Heart right ventricle (tissue), 16 donors: ENCODE measurements at regions not wholly inside any gene's neighbourhood (a gene's known extent, or its start where the extent isn't known, plus 50 kb on each side); places are given as distances from the start of the nearest gene placed in this dataset.
"Not testable (repeated sequence)": the region's sequence is repeated elsewhere in the genome, so short reads cannot be mapped to it uniquely, and the experiment has no call there.

Experiments
- ATAC-seq, 8 donors: fragments of 200-7000 bp; cut with Tn5 transposase; one replicate each; pipeline ENCODE4 v1.9.1; 2020; ENCODE audit warnings: mild to moderate bottlenecking in 8 of 8, moderate library complexity in 8 of 8, moderate number of reproducible peaks in 1 of 8
- DNase-seq, 2 donors: peaks; one replicate each; pipeline ENCODE4 v3.0.0-alpha.2; 2020
- H3K27ac ChIP-seq, 10 donors: fragments of 200-600 bp; sonication (generic) in 2 of 10; one replicate each; pipeline versions ENCODE4 v1.5.0 to v1.8.0; 2020 to 2022; ENCODE audit warnings: mild to moderate bottlenecking in 3 of 10
- H3K27me3 ChIP-seq, 7 donors: fragments of 200-600 bp; one replicate each; pipeline ENCODE4 v1.8.0; 2021 to 2022; ENCODE audit warnings: mild to moderate bottlenecking in 2 of 7
- H3K36me3 ChIP-seq, 9 donors: fragments of 200-600 bp; sonication (generic) in 1 of 9; one replicate each; pipeline versions ENCODE4 v1.5.0 to v1.8.0; 2020 to 2022; ENCODE audit warnings: mild to moderate bottlenecking in 2 of 9
- H3K4me1 ChIP-seq, 9 donors: fragments of 200-600 bp; sonication (generic) in 1 of 9; one replicate each; pipeline versions ENCODE4 v1.5.0 to v1.8.0; 2020 to 2022; ENCODE audit warnings: mild to moderate bottlenecking in 4 of 9
- H3K4me3 ChIP-seq, 10 donors: fragments of 200-600 bp; sonication (generic) in 2 of 10; one replicate each; pipeline versions ENCODE4 v1.5.0 to v1.8.0; 2020 to 2022; ENCODE audit warnings: mild to moderate bottlenecking in 7 of 10, moderate library complexity in 2 of 10
- H3K9me3 ChIP-seq, 11 donors: fragments of 200-600 bp in 10 of 11; sonication (generic) in 2 of 11; one replicate each; pipeline versions ENCODE4 v1.5.0 to v1.8.0; 2013 to 2022; ENCODE audit warnings: mild to moderate bottlenecking in 2 of 11, control low read depth in 1 of 11, moderate library complexity in 1 of 11
- WGBS, 2 donors: extraction: QIAGEN DNeasy Blood & Tissue Kit; methylation state at CpG; one replicate each; pipeline ENCODE4 v1.1.7; 2013; ENCODE audit warnings: inconsistent platforms in 1 of 2; 5-methylcytosine and 5-hydroxymethylcytosine counted together
- intact Hi-C, 10 donors: fragments of 100-400 bp; cut with DNase I; formaldehyde crosslinking; loops; one replicate each; pipeline versions ENCODE4 v1.11.1 to v1.14.2; 2022
- TF ChIP-seq, protein P1 (sequence below), 9 donors: fragments of 200-600 bp; sonication (generic) in 2 of 9; IDR thresholded peaks; one replicate each; pipeline versions ENCODE4 v1.5.0 to v1.8.0; 2021 to 2022; ENCODE audit warnings: antibody characterized with exemption in 9 of 9, mild to moderate bottlenecking in 5 of 9, moderate library complexity in 1 of 9
- donor health status: Arrhythmogenic right ventricular cardiomyopathy.
- donor health status: ischemic (EF 13 %, LVEDD 7.1; RV severe dilation, severe dysfunction).
- donor health status: healthy with polysubstance abuse.
- donor health status: DM: no; HTN: yes; CAD: no.
- donor health status: DM: no; HTN: no; CAD: no.
- donor health status: ischemic (EF 25% LVEDD 6.9; RV normal size, moderate dysfunction).
- donor health status: ischemic (EF 25% LVEDD 5.7; RV mildly dilated, moderate dysfunction).
- donor health status: healthy.
- donor health status: DM: yes; HTN: yes; CAD: no.
- donor health status: Ischemic cardiomyopathy.
- donor health status: ischemic (EF 35%, LVEDD 5.7; RV mildly dilated, moderate dysfunction).
- donor health status: nonischemic (EF 11% LVEDD 7.7; RV severe dilation, severe dysfunction).
- donor health status: DM: yes; HTN: yes; CAD: no.
- donor health status: PGD.
- donor health status: ischemic (EF 29% LVEDD 5.4; RV normal size, mild dysfunction).
- donor health status: nonischemic (EF 23%, LVEDD 6.1; RV moderate dilation, normal function).

GRCh38 chr1:181896824-181897223, 164.7 kb downstream of the ZNF648 start:
- Histone ChIP-seq H3K36me3 (no peaks in the 10 kb centered on the region), H3K9me3 (peaks cover 0 to 13% (median 0%) of the 10 kb centered on the region in 11 donors), H3K27ac (no peak overlapping the region), H3K27me3 (peaks cover 0 to 6% (median 0%) of the 10 kb centered on the region in 7 donors), H3K4me1 (no peaks in the 10 kb centered on the region), H3K4me3 (no peak overlapping the region)
- intact Hi-C loops, result no loop called here
- DNase-seq (no peak), ATAC-seq (no peak)
- WGBS, 2 donors, result 89 to 92% methylated on average over 2 of the region's 2 CpGs
- TF ChIP-seq, protein P1, sequence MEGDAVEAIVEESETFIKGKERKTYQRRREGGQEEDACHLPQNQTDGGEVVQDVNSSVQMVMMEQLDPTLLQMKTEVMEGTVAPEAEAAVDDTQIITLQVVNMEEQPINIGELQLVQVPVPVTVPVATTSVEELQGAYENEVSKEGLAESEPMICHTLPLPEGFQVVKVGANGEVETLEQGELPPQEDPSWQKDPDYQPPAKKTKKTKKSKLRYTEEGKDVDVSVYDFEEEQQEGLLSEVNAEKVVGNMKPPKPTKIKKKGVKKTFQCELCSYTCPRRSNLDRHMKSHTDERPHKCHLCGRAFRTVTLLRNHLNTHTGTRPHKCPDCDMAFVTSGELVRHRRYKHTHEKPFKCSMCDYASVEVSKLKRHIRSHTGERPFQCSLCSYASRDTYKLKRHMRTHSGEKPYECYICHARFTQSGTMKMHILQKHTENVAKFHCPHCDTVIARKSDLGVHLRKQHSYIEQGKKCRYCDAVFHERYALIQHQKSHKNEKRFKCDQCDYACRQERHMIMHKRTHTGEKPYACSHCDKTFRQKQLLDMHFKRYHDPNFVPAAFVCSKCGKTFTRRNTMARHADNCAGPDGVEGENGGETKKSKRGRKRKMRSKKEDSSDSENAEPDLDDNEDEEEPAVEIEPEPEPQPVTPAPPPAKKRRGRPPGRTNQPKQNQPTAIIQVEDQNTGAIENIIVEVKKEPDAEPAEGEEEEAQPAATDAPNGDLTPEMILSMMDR (IDR thresholded peaks at IDR 0.05), result no peak

DNA sequence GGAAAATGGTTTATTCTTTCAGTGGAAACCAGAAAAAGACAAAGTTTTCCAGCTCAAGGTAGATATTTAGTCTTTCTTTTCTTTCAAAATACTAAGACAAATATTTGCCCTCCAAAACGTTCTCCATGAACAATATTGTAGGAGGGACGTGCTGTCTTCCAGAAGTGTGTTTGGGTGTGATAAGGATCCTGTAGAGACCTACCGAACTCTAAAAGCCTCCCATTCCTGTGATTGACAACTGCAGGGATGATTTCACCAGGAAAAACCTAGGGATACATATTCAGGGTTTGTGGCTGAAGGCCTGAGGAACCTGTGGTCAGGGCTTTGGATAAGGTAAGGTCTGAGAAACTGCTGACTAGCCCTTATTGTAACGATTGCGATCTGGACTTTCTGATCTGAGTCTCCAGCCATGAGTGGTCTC, 167.1 kb downstream of the ZNF648 start:
- intact Hi-C loops, result no loop called here
- Histone ChIP-seq H3K27ac (no peak overlapping the region), H3K4me1 (no peaks in the 10 kb centered on the region), H3K36me3 (no peaks in the 10 kb centered on the region), H3K9me3 (peaks cover 0 to 13% (median 0%) of the 10 kb centered on the region in 11 donors), H3K27me3 (peaks cover 0 to 6% (median 0%) of the 10 kb centered on the region in 7 donors), H3K4me3 (no peak overlapping the region)
- DNase-seq (no peak), ATAC-seq (no peak)
- TF ChIP-seq, protein P1 (IDR thresholded peaks at IDR 0.05), result no peak
- WGBS, 2 donors, result 66 to 71% methylated on average over 5 of the region's 5 CpGs

DNA sequence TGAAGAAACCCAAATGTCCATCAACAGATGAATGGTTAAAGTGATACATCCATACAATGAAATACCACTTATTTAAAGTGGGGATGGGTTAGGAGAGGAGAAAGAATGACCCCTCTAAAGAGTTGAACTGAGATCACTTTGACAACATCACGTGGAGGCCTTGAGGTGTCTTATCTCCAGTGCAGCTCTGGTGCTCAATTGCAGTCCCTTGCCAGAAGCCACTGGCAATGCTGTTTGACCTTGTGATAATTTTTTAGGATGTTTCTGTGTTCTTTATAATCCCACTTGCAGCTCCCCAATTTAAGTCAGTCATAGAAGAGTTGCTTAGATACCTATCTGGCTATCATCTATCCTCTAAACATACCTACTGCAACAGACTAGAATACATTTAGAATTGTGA, 167.6 kb downstream of the ZNF648 start:
- intact Hi-C loops, result no loop called here
- Histone ChIP-seq H3K4me3 (no peak overlapping the region), H3K36me3 (no peaks in the 10 kb centered on the region), H3K27ac (no peak overlapping the region), H3K27me3 (peaks cover 0 to 6% (median 0%) of the 10 kb centered on the region in 7 donors), H3K4me1 (no peaks in the 10 kb centered on the region), H3K9me3 (peaks cover 0 to 13% (median 0%) of the 10 kb centered on the region in 11 donors)
- WGBS, 2 donors, result 20 to 34% methylated on average over 1 of the region's 1 CpG
- DNase-seq (no peak), ATAC-seq (no peak)
- TF ChIP-seq, protein P1 (IDR thresholded peaks at IDR 0.05), result no peak

GRCh38 chr1:181893150-181893549, 168.4 kb downstream of the ZNF648 start:
- H3K27ac ChIP-seq, DNase-seq, ATAC-seq, intact Hi-C loops, H3K4me3 ChIP-seq, H3K27me3 ChIP-seq, H3K36me3 ChIP-seq, H3K4me1 ChIP-seq: not testable (repeated sequence)
- H3K9me3 ChIP-seq, result peaks cover 0 to 17% (median 0%) of the 10 kb centered on the region in 11 donors

DNA sequence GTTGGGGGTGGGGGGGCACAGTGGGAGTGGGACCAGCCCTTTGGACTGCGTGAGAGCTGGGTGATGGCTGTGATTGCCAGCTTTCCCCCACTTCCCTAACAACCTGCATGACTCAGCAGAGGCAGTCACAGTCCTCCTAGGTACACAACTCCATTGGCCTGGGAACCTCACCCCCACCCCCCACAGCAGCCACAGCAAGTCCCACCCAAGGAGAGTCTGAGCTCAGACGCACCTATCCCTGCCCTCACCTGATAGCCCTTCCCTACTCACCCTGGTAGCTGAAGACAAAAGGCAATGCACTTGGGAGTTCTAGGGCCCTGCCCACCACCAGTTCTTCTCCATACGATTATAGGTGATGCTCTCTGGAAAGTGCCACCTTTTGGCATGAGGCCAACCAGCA, 188.9 kb downstream of the ZNF648 start:
- H3K27me3 ChIP-seq, result peaks cover 0 to 5% (median 0%) of the 10 kb centered on the region in 7 donors
- H3K4me1 ChIP-seq, result no peaks in the 10 kb centered on the region
- TF ChIP-seq, protein P1 (IDR thresholded peaks at IDR 0.05), result no peak
- peaks cover 0 to 60% (median 12%) of the 10 kb centered on the region in 11 donors for H3K9me3 ChIP-seq
- no peak for ATAC-seq
- WGBS, 2 donors, result 74 to 91% methylated on average over 3 of the region's 3 CpGs
- DNase-seq, result no peak
- no peak overlapping the region for H3K4me3 ChIP-seq
- intact Hi-C loops, result no loop called here
- H3K36me3 ChIP-seq, result no peaks in the 10 kb centered on the region
- no peak overlapping the region for H3K27ac ChIP-seq
